ENCODE measurements at regions not wholly inside any gene's neighbourhood (a gene's known extent, or its start where the extent isn't known, plus 50 kb on each side); places are given as distances from the start of the nearest gene placed in this dataset.

- no peak for DNase-seq (ENCODE audit: low spot score)
- TF ChIP-seq, protein P1, sequence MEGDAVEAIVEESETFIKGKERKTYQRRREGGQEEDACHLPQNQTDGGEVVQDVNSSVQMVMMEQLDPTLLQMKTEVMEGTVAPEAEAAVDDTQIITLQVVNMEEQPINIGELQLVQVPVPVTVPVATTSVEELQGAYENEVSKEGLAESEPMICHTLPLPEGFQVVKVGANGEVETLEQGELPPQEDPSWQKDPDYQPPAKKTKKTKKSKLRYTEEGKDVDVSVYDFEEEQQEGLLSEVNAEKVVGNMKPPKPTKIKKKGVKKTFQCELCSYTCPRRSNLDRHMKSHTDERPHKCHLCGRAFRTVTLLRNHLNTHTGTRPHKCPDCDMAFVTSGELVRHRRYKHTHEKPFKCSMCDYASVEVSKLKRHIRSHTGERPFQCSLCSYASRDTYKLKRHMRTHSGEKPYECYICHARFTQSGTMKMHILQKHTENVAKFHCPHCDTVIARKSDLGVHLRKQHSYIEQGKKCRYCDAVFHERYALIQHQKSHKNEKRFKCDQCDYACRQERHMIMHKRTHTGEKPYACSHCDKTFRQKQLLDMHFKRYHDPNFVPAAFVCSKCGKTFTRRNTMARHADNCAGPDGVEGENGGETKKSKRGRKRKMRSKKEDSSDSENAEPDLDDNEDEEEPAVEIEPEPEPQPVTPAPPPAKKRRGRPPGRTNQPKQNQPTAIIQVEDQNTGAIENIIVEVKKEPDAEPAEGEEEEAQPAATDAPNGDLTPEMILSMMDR (IDR thresholded peaks at IDR 0.05): no peak
- ATAC-seq (ENCODE audit: insufficient number of reproducible peaks, low FRiP score, low read depth): no peak
Measured at GRCh38 chr2:193627187-193627926, 1432.6 kb upstream of the TMEFF2 start.

GRCh38 chr2:193608451-193608850 lies 1413.7 kb upstream of the TMEFF2 start:
- H3K4me1 ChIP-seq (ENCODE audit: control insufficient read depth in 1 of 2, low read depth in 2 of 2): no peaks in the 10 kb centered on the region
- ATAC-seq (ENCODE audit: insufficient number of reproducible peaks, low FRiP score, low read depth) (no peak), DNase-seq (ENCODE audit: low spot score) (no peak)
- TF ChIP-seq, protein P1 (IDR thresholded peaks at IDR 0.05): no peak
- no peaks in the 10 kb centered on the region for H3K27me3 ChIP-seq (replicated peaks; ENCODE audit: insufficient read depth)
- no peak overlapping the region for H3K27ac ChIP-seq
- no peak overlapping the region for H3K4me3 ChIP-seq
- no peaks in the 10 kb centered on the region for H3K9me3 ChIP-seq
- H3K36me3 ChIP-seq: no peaks in the 10 kb centered on the region

More at GRCh38 chr2:193627187-193627926, 1432.6 kb upstream of the TMEFF2 start:
- Histone ChIP-seq H3K36me3 (no peaks in the 10 kb centered on the region), H3K27me3 (replicated peaks; ENCODE audit: insufficient read depth) (no peaks in the 10 kb centered on the region), H3K4me3 (no peak overlapping the region), H3K9me3 (no peaks in the 10 kb centered on the region), H3K4me1 (ENCODE audit: control insufficient read depth in 1 of 2, low read depth in 2 of 2) (no peaks in the 10 kb centered on the region), H3K27ac (no peak overlapping the region)

GRCh38 chr2:193590831-193591230 lies 1396.1 kb upstream of the TMEFF2 start:
- Histone ChIP-seq H3K4me1 (ENCODE audit: control insufficient read depth in 1 of 2, low read depth in 2 of 2) (no peaks in the 10 kb centered on the region), H3K4me3 (no peak overlapping the region), H3K36me3 (no peaks in the 10 kb centered on the region), H3K9me3 (no peaks in the 10 kb centered on the region), H3K27ac (no peak overlapping the region), H3K27me3 (replicated peaks; ENCODE audit: insufficient read depth) (no peaks in the 10 kb centered on the region)
- DNase-seq (ENCODE audit: low spot score) (no peak), ATAC-seq (ENCODE audit: insufficient number of reproducible peaks, low FRiP score, low read depth) (no peak)
- TF ChIP-seq, protein P1 (IDR thresholded peaks at IDR 0.05): no peak

DNA sequence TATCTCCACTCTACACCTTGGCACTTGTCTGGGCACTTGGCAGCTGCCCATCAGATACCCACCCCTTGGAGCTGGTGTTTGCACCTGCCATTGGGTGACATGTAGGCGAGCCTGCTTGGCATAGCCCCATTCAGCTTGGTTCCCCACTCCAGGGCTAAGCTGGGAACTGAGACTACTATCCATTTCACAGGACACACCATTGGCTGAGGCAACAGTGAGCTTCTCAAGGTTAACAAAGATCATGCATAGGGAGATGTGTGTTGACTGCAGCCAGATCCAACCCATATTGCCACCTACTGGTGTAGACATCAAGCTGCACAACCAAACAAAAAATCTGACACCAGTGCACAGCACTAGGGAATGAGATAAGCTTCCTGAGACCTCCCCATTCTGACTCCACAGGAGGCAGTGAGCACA lies 1389.8 kb upstream of the TMEFF2 start:
- H3K9me3 ChIP-seq: no peaks in the 10 kb centered on the region
- no peaks in the 10 kb centered on the region for H3K36me3 ChIP-seq
- no peak for DNase-seq (ENCODE audit: low spot score)
- H3K4me1 ChIP-seq (ENCODE audit: control insufficient read depth in 1 of 2, low read depth in 2 of 2): no peaks in the 10 kb centered on the region
- TF ChIP-seq, protein P1 (IDR thresholded peaks at IDR 0.05): no peak
- ATAC-seq (ENCODE audit: insufficient number of reproducible peaks, low FRiP score, low read depth): no peak
- H3K27me3 ChIP-seq (replicated peaks; ENCODE audit: insufficient read depth): no peaks in the 10 kb centered on the region
- no peak overlapping the region for H3K4me3 ChIP-seq
- no peak overlapping the region for H3K27ac ChIP-seq

GRCh38 chr2:193583638-193584400 lies 1389.1 kb upstream of the TMEFF2 start:
- no peak overlapping the region for H3K4me3 ChIP-seq
- no peak for ATAC-seq (ENCODE audit: insufficient number of reproducible peaks, low FRiP score, low read depth)
- no peaks in the 10 kb centered on the region for H3K36me3 ChIP-seq
- DNase-seq (ENCODE audit: low spot score): no peak
- H3K9me3 ChIP-seq: no peaks in the 10 kb centered on the region
- H3K27ac ChIP-seq: no peak overlapping the region
- TF ChIP-seq, protein P1 (IDR thresholded peaks at IDR 0.05): no peak
- no peaks in the 10 kb centered on the region for H3K4me1 ChIP-seq (ENCODE audit: control insufficient read depth in 1 of 2, low read depth in 2 of 2)
- H3K27me3 ChIP-seq (replicated peaks; ENCODE audit: insufficient read depth): no peaks in the 10 kb centered on the region

Data from thoracic aorta (tissue), 2 donors.